Cardiac fibroblast (primary cell): ENCODE measurements at regions not wholly inside any gene's neighbourhood (a gene's known extent, or its start where the extent isn't known, plus 50 kb on each side); places are given as distances from the start of the nearest gene placed in this dataset.

Experiments used
- DNase-seq, 2 donors: peaks; one replicate each; pipeline versions ENCODE4 v3.0.0 to v3.0.0-alpha.2; 2010; ENCODE audit warnings: low read depth in 2 of 2
- H3K4me3 ChIP-seq, 2 donors: replicated peaks in 1 of 2; 1 replicate in 1 of 2; 2 replicates in 1 of 2; pipeline ENCODE4 v1.5.1; 2011; ENCODE audit warnings: low read depth in 2 of 2, low read length in 2 of 2, mild to moderate bottlenecking in 2 of 2, moderate library complexity in 1 of 2
- CTCF ChIP-seq: IDR thresholded peaks from one replicate; pipeline ENCODE4 v1.5.1; 2011; ENCODE audit warnings: low read depth, mild to moderate bottlenecking, low read length, inconsistent platforms

- TF ChIP-seq CTCF: no peak
- no peak for DNase-seq
- no peak overlapping the region for H3K4me3 ChIP-seq
Observed at GRCh38 chr13:68291595-68291994, 1061.5 kb upstream of the PCDH9 start.

- no peak for TF ChIP-seq CTCF
- DNase-seq: no peak
- no peak overlapping the region for H3K4me3 ChIP-seq
Observed at GRCh38 chr13:68275758-68276157, 1045.6 kb upstream of the PCDH9 start.

GRCh38 chr13:68272652-68273051 is 1042.5 kb upstream of the PCDH9 start:
- TF ChIP-seq CTCF: no peak
- H3K4me3 ChIP-seq: no peak overlapping the region
- no peak for DNase-seq

DNA sequence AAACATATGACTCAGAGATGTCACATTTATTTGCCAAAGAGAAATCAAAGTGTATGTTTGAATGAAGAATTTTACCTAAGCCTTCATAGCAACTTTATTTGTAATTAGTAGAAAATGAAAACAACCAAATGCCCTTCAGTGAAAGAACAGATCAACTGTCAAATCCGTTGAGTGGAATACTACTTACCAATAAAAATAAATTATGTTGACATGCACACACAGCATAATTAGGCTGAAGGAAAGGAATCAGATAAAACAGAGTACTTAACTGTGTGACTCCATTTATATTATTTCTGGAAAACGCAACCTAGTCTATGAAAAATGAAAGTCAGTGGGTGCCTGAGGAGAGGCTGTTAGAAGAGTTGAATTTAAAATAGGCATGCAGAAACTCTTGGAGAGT is 1034.6 kb upstream of the PCDH9 start:
- no peak overlapping the region for H3K4me3 ChIP-seq
- TF ChIP-seq CTCF: no peak
- DNase-seq: no peak

- H3K4me3 ChIP-seq: no peak overlapping the region
- no peak for DNase-seq
- no peak for TF ChIP-seq CTCF
Observed at GRCh38 chr13:68261105-68261504, 1031.0 kb upstream of the PCDH9 start.

DNA sequence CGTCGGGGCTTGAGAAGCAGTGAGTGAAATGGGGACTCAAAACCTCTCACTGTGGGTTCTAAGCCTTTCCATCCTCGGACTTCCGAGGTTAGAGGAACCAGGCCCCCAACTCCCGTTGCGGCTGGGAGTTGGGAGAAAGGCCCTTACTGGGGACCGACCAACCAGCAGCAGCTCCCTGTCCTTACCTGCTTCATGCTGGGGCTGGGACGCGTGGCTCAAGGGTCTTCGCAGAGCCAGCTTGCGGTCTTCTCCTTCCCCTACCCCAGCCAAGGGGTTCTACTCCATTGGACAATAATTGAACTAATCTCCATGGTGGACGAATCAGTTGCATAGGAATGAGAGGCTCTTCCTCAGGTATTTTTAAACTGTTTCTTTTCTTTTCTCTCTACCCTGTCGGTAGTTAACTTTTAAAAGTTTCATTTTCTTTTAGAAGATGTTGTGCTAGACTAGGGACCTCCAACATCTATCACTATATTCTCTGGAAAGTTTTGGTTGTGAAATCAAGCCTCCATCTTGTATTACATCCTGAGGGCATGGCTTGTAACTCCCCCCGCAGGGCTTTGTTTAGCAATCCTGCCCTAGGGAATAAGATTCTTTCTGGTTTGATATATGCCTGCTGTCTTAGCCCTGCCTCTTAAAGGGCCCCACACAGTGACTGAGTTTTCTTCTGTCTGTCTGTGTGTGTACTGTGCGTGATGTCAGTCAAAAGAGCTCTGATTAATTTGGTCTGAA is 1027.1 kb upstream of the PCDH9 start:
- TF ChIP-seq CTCF: no peak
- DNase-seq: peak in 1 of 2 donors; percentile 1
- H3K4me3 ChIP-seq: no peak overlapping the region

DNA sequence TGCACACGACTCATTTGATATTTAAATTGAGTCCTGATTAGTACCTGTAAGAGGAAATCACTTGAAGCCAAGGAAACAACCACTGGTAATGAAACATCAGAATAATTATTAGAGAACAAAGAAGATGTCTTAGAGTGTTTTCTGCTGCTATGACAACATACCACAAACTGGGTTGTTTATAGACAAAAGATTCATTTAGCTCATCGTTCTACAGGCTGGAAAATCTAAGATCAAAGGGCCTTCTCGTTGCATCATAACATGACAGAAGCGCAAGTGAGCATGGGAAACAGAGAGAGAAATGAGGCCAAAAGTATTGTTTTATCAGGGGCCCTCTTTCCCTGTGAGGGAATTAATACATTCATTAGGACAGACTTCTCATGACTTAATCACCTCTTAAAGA is 1024.0 kb upstream of the PCDH9 start:
- TF ChIP-seq CTCF: no peak
- DNase-seq: no peak
- no peak overlapping the region for H3K4me3 ChIP-seq
